ENCODE measurements at regions not wholly inside any gene's neighbourhood (a gene's known extent, or its start where the extent isn't known, plus 50 kb on each side); places are given as distances from the start of the nearest gene placed in this dataset.

- TF ChIP-seq CTCF (conservative IDR thresholded peaks at IDR 0.05; ENCODE audit: low read depth, low read length), result no peak
- TF ChIP-seq EZH2 (IDR thresholded peaks at IDR 0.05; ENCODE audit: borderline replicate concordance, low read depth, low read length, poor library complexity, severe bottlenecking), result no peak
Measured at GRCh38 chr10:110375121-110375520, 70.4 kb upstream of the SMNDC1 start.

Measured in A673 (cell line).